ENCODE measurements at regions not wholly inside any gene's neighbourhood (a gene's known extent, or its start where the extent isn't known, plus 50 kb on each side); places are given as distances from the start of the nearest gene placed in this dataset.

GRCh38 chr7:85950418-85950817 lies 693.3 kb upstream of the GRM3 start:
- no peaks in the 10 kb centered on the region for H3K27me3 ChIP-seq (ENCODE audit: control insufficient read depth in 2 of 2, insufficient read depth in 2 of 2, low read length in 2 of 2)
- no peak for ATAC-seq
- no peak for FAIRE-seq
- no peaks in the 10 kb centered on the region for H3K9me3 ChIP-seq (replicated peaks; ENCODE audit: control insufficient read depth, insufficient read depth, low read depth, low read length)
- POLR2A ChIA-PET = no interaction called here
- in situ Hi-C loops (cut with MboI) (no loop called here), intact Hi-C loops (cut with micrococcal nuclease) (no loop called here)
- H3K9me1 ChIP-seq (ENCODE audit: control insufficient read depth, insufficient read depth, low read length) = no peaks in the 10 kb centered on the region
- H3K9ac ChIP-seq (ENCODE audit: insufficient read depth in 1 of 2, low read depth in 2 of 2, low read length in 2 of 2) = no peak overlapping the region
- H3K27ac ChIP-seq (ENCODE audit: extremely low read depth, low read depth, low read length) = no peak overlapping the region
- no peaks in the 10 kb centered on the region for H3K79me2 ChIP-seq (ENCODE audit: control insufficient read depth, insufficient read depth, low read length)
- no peak overlapping the region for H3K4me3 ChIP-seq
- no peak for TF ChIP-seq ATF7 (IDR thresholded peaks at IDR 0.05)
- TF ChIP-seq TAF9B (IDR thresholded peaks at IDR 0.05; ENCODE audit: partially characterized antibody) = no peak
- no peak for TF ChIP-seq EP300 (IDR thresholded peaks at IDR 0.05; ENCODE audit: low read length)
- TF ChIP-seq MCM7 (IDR thresholded peaks at IDR 0.05) = no peak
- TF ChIP-seq ZNF41 (CRISPR knock-in tag; conservative IDR thresholded peaks at IDR 0.05) = no peak
- no peak for TF ChIP-seq KLF1 (tag; IDR thresholded peaks at IDR 0.05)
- no peak for TF ChIP-seq ZNF347 (CRISPR knock-in tag; IDR thresholded peaks at IDR 0.05; ENCODE audit: low read depth)
- TF ChIP-seq SNRNP70 (optimal IDR thresholded peaks at IDR 0.05; ENCODE audit: low read depth, low read length) = no peak
- no peak for TF ChIP-seq FOXA1 (IDR thresholded peaks at IDR 0.05; ENCODE audit: borderline replicate concordance)
- no peak for TF ChIP-seq RUNX1 (IDR thresholded peaks at IDR 0.05; ENCODE audit: low read depth)
- TF ChIP-seq E2F8 (IDR thresholded peaks at IDR 0.05; ENCODE audit: low read depth, partially characterized antibody) = no peak
- TF ChIP-seq CHCHD3 (CRISPR knock-in tag; IDR thresholded peaks at IDR 0.05) = no peak
- TF ChIP-seq NFATC3 (IDR thresholded peaks at IDR 0.05) = no peak
- no peak for TF ChIP-seq PURB (CRISPR knock-in tag; IDR thresholded peaks at IDR 0.05; ENCODE audit: low read depth)
- TF ChIP-seq CC2D1A (IDR thresholded peaks at IDR 0.05) = no peak
- TF ChIP-seq MTF1 (CRISPR knock-in tag; IDR thresholded peaks at IDR 0.05; ENCODE audit: borderline replicate concordance) = no peak
- TF ChIP-seq, protein P1, sequence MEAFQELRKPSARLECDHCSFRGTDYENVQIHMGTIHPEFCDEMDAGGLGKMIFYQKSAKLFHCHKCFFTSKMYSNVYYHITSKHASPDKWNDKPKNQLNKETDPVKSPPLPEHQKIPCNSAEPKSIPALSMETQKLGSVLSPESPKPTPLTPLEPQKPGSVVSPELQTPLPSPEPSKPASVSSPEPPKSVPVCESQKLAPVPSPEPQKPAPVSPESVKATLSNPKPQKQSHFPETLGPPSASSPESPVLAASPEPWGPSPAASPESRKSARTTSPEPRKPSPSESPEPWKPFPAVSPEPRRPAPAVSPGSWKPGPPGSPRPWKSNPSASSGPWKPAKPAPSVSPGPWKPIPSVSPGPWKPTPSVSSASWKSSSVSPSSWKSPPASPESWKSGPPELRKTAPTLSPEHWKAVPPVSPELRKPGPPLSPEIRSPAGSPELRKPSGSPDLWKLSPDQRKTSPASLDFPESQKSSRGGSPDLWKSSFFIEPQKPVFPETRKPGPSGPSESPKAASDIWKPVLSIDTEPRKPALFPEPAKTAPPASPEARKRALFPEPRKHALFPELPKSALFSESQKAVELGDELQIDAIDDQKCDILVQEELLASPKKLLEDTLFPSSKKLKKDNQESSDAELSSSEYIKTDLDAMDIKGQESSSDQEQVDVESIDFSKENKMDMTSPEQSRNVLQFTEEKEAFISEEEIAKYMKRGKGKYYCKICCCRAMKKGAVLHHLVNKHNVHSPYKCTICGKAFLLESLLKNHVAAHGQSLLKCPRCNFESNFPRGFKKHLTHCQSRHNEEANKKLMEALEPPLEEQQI (IDR thresholded peaks at IDR 0.05) = no peak
- TF ChIP-seq ZNF707 (CRISPR knock-in tag; conservative IDR thresholded peaks at IDR 0.05) = no peak
- no peak for TF ChIP-seq ZNF24 (IDR thresholded peaks at IDR 0.05)
- no peak for TF ChIP-seq SAFB (IDR thresholded peaks at IDR 0.05; ENCODE audit: borderline replicate concordance, low read depth, low read length)
- H4K20me1 ChIP-seq (replicated peaks; ENCODE audit: control insufficient read depth, insufficient read depth, low read length) = no peaks in the 10 kb centered on the region
- no peak for DNase-seq (ENCODE audit: extremely low read depth in 1 of 4, low spot score in 3 of 4)
- no peak overlapping the region for H3K4me2 ChIP-seq (ENCODE audit: insufficient read depth, low read length)
- H3K4me1 ChIP-seq (replicated peaks in 1 of 2; ENCODE audit: control insufficient read depth in 2 of 2, insufficient read depth in 2 of 2, low read length in 2 of 2) = no peaks in the 10 kb centered on the region
- no TSS peak for BruUV-seq (replicated peaks)
- H3K36me3 ChIP-seq (ENCODE audit: control insufficient read depth, insufficient read depth, low read length) = no peaks in the 10 kb centered on the region
- 0% methylated on average over 3 of the region's 3 CpGs for WGBS (ENCODE audit: insufficient coverage, low coverage, missing lambda C conversion rate)
- CTCF ChIA-PET (ENCODE audit: low intra/inter-chr PET ratio) = no interaction called here
- H2AFZ ChIP-seq (ENCODE audit: low read depth, low read length) = no peak overlapping the region

All from K562 (cell line).